Natural killer cell (primary cell): ENCODE measurements at regions not wholly inside any gene's neighbourhood (a gene's known extent, or its start where the extent isn't known, plus 50 kb on each side); places are given as distances from the start of the nearest gene placed in this dataset.

Experiments
- ATAC-seq, 3 donors: fragments of 150-1000 bp in 2 of 3; fragments of 200-7000 bp in 1 of 3; cut with Tn5 transposase; 1 replicate in 1 of 3; 2 replicates in 2 of 3; pipeline ENCODE4 v1.10.0; 2021; ENCODE audit warnings: mild to moderate bottlenecking in 2 of 3, moderate library complexity in 2 of 3
- DNase-seq, 2 donors: peaks; one replicate each; pipeline versions ENCODE4 v3.0.0 to v3.0.0-alpha.2; 2013 to 2021; ENCODE audit warnings: mixed read lengths in 1 of 2
- H3K27ac ChIP-seq: one replicate; pipeline ENCODE4 v1.5.1; 2013; ENCODE audit warnings: mild to moderate bottlenecking, low read length
- H3K27me3 ChIP-seq: one replicate; pipeline ENCODE4 v1.6.1; 2013; ENCODE audit warnings: low read length; ENCODE audit not compliant: control insufficient read depth, insufficient read depth
- H3K36me3 ChIP-seq: one replicate; pipeline ENCODE4 v1.6.1; 2013; ENCODE audit warnings: low read length; ENCODE audit not compliant: control insufficient read depth, insufficient read depth
- H3K4me1 ChIP-seq: one replicate; pipeline ENCODE4 v1.6.1; 2013; ENCODE audit warnings: low read length; ENCODE audit not compliant: control insufficient read depth, insufficient read depth
- H3K4me3 ChIP-seq: one replicate; pipeline ENCODE4 v1.5.1; 2013; ENCODE audit warnings: low read length
- H3K9me3 ChIP-seq: one replicate; pipeline ENCODE4 v1.6.1; 2013; ENCODE audit warnings: low read length; ENCODE audit not compliant: control insufficient read depth, insufficient read depth
- H3K27ac Mint-ChIP-seq, 2 donors: one replicate each; pipeline ENCODE4 v1.8.0; 2022; ENCODE audit warnings: mild to moderate bottlenecking in 2 of 2, mixed read lengths in 2 of 2, moderate library complexity in 1 of 2
- H3K27me3 Mint-ChIP-seq, 2 donors: one replicate each; pipeline ENCODE4 v1.8.0; 2022; ENCODE audit warnings: low read depth in 2 of 2, mixed read lengths in 2 of 2
- H3K36me3 Mint-ChIP-seq: one replicate; pipeline ENCODE4 v1.8.0; 2022; ENCODE audit warnings: mixed read lengths
- H3K4me1 Mint-ChIP-seq, 2 donors: one replicate each; pipeline ENCODE4 v1.8.0; 2022; ENCODE audit warnings: mixed read lengths in 2 of 2
- H3K4me3 Mint-ChIP-seq: one replicate; pipeline ENCODE4 v1.8.0; 2022; ENCODE audit warnings: mild to moderate bottlenecking, moderate library complexity, mixed read lengths
- H3K9me3 Mint-ChIP-seq, 2 donors: one replicate each; pipeline ENCODE4 v1.8.0; 2022; ENCODE audit warnings: mixed read lengths in 2 of 2
- WGBS: methylation state at CpG from one replicate; pipeline ENCODE4 v1.1.7; 2013; ENCODE audit warnings: missing lambda C conversion rate; ENCODE audit not compliant: insufficient coverage; 5-methylcytosine and 5-hydroxymethylcytosine counted together
- intact Hi-C: fragments of 100-400 bp; cut with micrococcal nuclease; formaldehyde crosslinking; loops from one replicate; pipeline ENCODE4 v1.14.2; 2022
- TF ChIP-seq, protein P1 (sequence below): fragments of 200-600 bp; IDR thresholded peaks from one replicate; pipeline ENCODE4 v1.8.0; 2022; ENCODE audit warnings: antibody characterized with exemption

DNA sequence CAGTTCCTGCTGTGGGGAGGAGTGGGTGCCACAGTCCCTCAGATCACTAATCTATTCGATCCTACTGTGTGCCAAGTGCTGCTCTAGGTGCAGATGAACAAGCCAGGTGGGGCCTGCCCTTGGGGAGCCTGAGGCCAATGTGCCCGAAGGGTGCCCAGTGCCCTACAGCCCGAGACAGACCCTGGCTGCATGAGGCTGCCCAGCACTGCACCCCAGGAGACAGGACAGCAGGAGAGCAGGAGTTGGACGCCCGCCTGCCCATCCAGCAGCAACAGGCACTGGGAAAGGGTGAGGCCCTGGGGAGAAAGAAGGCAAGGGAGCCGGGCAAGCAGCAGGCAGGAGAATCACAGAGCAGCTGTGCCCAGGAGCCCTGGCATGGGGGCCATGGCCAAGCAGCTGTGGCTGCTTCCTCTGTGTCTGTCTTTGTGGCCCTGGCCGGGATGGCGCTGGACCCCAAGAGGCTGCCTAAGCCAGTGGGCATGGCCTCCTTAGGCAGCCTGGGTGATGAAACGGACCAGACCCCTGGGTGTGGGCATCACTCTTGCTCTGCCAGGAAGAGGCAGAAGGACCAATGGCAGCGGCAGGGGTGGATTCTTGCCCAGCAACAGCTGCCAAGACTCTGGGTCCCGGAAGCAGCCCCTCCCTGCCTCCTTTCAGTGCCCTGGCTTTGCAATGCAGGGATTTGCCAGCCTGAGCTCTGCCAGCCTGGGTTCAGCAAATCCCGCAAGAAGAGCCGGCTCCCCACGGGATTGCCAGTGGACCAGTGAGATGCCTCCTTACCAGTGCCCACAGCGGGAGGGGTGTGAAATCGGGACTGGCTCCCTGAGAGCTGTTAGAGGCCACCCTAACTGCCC lies 179.6 kb upstream of the TNRC6C start:
- no peak overlapping the region for H3K27ac ChIP-seq

DNA sequence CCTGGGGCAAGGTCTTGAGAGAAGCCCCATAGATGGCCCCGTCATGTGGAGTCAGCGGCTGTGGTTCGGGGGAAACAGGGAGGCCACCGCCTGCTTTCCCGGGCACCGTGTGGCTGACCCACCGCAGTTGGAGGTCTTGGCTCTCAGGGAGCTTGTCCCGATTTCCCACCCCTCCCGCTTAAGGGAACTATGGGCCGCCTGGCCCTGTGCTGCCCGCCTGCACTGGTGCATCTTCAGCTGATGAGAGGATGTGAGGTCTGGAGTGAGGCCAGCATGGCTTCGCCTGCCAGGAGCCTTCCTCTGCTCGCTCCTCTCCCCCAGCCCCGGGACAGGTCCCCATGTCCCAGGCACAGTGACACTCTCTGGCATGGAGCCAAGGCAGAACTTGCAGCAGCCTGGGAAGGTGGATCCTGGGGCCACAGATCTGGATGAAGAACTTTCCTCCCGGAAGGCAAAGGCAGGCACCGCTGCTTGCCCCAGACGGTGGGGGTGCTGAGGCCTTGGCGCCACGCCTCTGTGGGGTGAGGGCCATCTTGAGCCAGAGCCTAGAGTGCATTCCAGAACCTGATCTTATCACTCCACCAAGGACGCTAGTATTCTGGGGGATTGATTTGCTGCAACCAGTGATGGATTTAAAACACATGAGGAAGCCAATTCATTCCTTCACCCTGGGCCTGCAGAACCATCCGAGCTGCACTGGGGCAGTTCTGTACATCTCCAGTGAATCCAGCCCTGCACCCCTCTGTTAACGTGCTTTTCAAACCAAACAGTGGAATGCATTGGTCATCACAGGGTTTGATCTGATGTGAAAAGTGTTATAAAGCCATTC lies 178.6 kb upstream of the TNRC6C start:
- Mint-ChIP-seq H3K36me3 (no peaks in the 10 kb centered on the region), H3K4me3 (no peak overlapping the region), H3K4me1 (peaks cover 18 to 20% of the 10 kb centered on the region in 2 donors), H3K27me3 (no peaks in the 10 kb centered on the region), H3K9me3 (no peaks in the 10 kb centered on the region), H3K27ac (no peak overlapping the region)
- intact Hi-C loops, result loop anchor here (5.0 kb wide), 1 partner anchor 177 kb away; the partner anchor contains the start of gene TNRC6C
- no peaks in the 10 kb centered on the region for H3K36me3 ChIP-seq
- H3K27me3 ChIP-seq, result no peaks in the 10 kb centered on the region
- peaks cover 29% of the 10 kb centered on the region for H3K4me1 ChIP-seq
- no peak overlapping the region for H3K4me3 ChIP-seq
- TF ChIP-seq, protein P1, sequence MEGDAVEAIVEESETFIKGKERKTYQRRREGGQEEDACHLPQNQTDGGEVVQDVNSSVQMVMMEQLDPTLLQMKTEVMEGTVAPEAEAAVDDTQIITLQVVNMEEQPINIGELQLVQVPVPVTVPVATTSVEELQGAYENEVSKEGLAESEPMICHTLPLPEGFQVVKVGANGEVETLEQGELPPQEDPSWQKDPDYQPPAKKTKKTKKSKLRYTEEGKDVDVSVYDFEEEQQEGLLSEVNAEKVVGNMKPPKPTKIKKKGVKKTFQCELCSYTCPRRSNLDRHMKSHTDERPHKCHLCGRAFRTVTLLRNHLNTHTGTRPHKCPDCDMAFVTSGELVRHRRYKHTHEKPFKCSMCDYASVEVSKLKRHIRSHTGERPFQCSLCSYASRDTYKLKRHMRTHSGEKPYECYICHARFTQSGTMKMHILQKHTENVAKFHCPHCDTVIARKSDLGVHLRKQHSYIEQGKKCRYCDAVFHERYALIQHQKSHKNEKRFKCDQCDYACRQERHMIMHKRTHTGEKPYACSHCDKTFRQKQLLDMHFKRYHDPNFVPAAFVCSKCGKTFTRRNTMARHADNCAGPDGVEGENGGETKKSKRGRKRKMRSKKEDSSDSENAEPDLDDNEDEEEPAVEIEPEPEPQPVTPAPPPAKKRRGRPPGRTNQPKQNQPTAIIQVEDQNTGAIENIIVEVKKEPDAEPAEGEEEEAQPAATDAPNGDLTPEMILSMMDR, result no peak
- DNase-seq (no peak), ATAC-seq (no peak)
- 79% methylated on average over 19 of the region's 22 CpGs for WGBS
- H3K27ac ChIP-seq, result no peak overlapping the region
- no peaks in the 10 kb centered on the region for H3K9me3 ChIP-seq

More for the DNA sequence above, 179.6 kb upstream of the TNRC6C start:
- Histone ChIP-seq H3K36me3 (no peaks in the 10 kb centered on the region), H3K27me3 (no peaks in the 10 kb centered on the region), H3K4me3 (no peak overlapping the region), H3K9me3 (no peaks in the 10 kb centered on the region), H3K4me1 (peaks cover 18% of the 10 kb centered on the region)
- TF ChIP-seq, protein P1, result no peak
- DNase-seq (no peak), ATAC-seq (no peak)
- H3K4me1 Mint-ChIP-seq, result peaks cover 7 to 9% of the 10 kb centered on the region in 2 donors
- no peaks in the 10 kb centered on the region for H3K36me3 Mint-ChIP-seq
- H3K4me3 Mint-ChIP-seq, result no peak overlapping the region
- intact Hi-C loops, result no loop called here
- no peaks in the 10 kb centered on the region for H3K9me3 Mint-ChIP-seq
- 86% methylated on average over 16 of the region's 16 CpGs for WGBS
- no peaks in the 10 kb centered on the region for H3K27me3 Mint-ChIP-seq
- peak overlapping the region in 1 of 2 donors; percentile 29 for H3K27ac Mint-ChIP-seq

DNA sequence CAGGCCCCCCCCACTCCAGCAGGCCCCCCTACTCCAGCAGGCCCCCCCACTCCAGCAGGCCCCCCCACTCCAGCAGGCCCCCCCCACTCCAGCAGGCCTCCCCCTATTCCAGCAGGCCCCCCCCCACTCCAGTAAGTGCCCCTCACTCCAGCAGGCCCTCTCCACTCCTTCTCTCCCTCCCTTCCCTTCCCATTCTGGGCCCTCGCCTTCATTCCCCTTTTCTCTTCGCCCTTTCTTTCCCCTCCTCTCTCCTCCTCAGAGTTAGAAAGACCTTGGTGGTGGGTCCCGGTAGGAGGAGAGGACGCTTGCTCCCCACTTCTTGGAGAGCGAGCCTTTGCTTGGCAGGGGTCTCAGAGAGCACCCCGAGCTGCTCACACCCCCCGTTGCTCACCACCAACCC lies 177.0 kb upstream of the TNRC6C start:
- Histone ChIP-seq H3K4me3 (no peak overlapping the region), H3K27me3 (no peaks in the 10 kb centered on the region), H3K9me3 (no peaks in the 10 kb centered on the region), H3K27ac (no peak overlapping the region), H3K36me3 (no peaks in the 10 kb centered on the region), H3K4me1 (peaks cover 44% of the 10 kb centered on the region)
- peaks cover 28 to 29% of the 10 kb centered on the region in 2 donors for H3K4me1 Mint-ChIP-seq
- 100% methylated on average over 6 of the region's 7 CpGs for WGBS
- H3K27me3 Mint-ChIP-seq, result no peaks in the 10 kb centered on the region
- peak overlapping the region in 1 of 2 donors; percentile 67 for H3K27ac Mint-ChIP-seq
- DNase-seq (no peak), ATAC-seq (no peak)
- no peak overlapping the region for H3K4me3 Mint-ChIP-seq
- intact Hi-C loops, result loop anchor here (5.0 kb wide), 1 partner anchor 176 kb away; the partner anchor contains the start of gene TNRC6C
- H3K36me3 Mint-ChIP-seq, result no peaks in the 10 kb centered on the region
- H3K9me3 Mint-ChIP-seq, result no peaks in the 10 kb centered on the region
- TF ChIP-seq, protein P1, result no peak
